ENCODE measurements at regions not wholly inside any gene's neighbourhood (a gene's known extent, or its start where the extent isn't known, plus 50 kb on each side); places are given as distances from the start of the nearest gene placed in this dataset.

- TF ChIP-seq CTCF (IDR thresholded peaks at IDR 0.05) (no peak), REST (IDR thresholded peaks at IDR 0.05; ENCODE audit: insufficient read depth in 1 of 2, low read depth in 2 of 2, low read length in 1 of 2) (no peak), POLR2AphosphoS5 (IDR thresholded peaks at IDR 0.05; ENCODE audit: low read depth, low read length) (no peak), SIN3A (IDR thresholded peaks at IDR 0.05; ENCODE audit: borderline replicate concordance, insufficient read depth, low read depth, low read length) (no peak)
Observed at GRCh38 chr3:71964170-71964569, 179.2 kb upstream of the PROK2 start.
